ENCODE measurements at regions not wholly inside any gene's neighbourhood (a gene's known extent, or its start where the extent isn't known, plus 50 kb on each side); places are given as distances from the start of the nearest gene placed in this dataset.

DNA sequence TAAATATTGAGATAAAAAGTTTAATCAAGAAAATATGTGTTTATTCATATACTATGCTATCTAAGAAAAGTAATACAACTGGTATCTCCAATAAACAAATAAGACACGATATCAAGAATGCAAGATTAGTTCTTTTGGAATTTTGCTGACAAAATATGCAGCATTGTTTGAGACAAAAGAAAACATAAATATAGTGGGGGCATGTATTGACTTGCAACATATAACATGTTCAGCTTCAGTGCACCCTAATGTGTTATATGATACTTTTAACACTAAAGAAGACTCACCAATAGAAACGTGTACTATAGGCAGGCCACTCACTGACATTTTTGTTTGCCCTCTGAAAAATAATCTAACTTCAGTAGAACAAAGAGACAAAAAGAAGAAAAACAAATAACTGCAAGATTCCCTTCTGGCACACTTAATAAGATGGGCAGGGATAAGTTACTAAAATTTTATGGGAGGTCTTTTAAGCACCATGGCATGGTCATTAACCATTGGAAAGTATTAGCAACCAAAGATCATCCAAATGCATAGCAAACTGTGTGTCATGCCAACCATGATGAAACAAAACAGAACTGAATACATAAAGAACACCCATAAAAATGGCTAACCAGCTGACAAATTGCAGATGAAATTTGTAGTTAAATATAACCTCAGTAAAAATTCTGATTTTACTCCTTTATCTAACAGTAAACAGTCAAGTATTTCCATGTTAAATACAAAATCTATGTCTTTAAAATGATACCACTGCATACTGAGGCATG, 447.9 kb upstream of the FAM241A start:
- Mint-ChIP-seq H3K4me1 (no peaks in the 10 kb centered on the region), H3K9me3 (ENCODE audit: low read depth) (no peaks in the 10 kb centered on the region), H3K27me3 (no peaks in the 10 kb centered on the region), H3K36me3 (no peaks in the 10 kb centered on the region), H3K4me3 (no peak overlapping the region), H3K27ac (no peak overlapping the region)
- CTCF ChIA-PET, result no interaction called here
- ATAC-seq (no peak), DNase-seq (no peak)

DNA sequence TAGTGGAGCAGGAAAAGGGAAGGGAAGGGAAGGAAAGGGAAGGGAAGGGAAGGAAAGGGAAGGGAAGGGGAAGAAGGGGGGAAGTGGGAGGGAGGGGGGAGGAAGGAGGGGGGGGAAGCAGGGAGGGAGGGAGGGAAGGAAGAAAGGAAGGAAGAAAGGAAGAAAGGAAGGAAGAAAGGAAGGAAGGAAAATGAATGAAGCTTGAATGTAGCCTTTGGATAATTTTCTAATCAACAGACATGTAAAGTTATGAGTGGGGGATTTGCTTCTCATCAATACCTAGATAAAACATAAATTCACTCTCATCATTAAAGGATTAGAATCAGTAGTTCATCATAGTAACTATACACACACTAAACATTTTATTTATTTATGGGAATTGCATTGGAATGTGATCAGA, 446.9 kb upstream of the FAM241A start:
- Mint-ChIP-seq H3K36me3 (no peaks in the 10 kb centered on the region), H3K27ac (no peak overlapping the region), H3K4me1 (no peaks in the 10 kb centered on the region), H3K9me3 (ENCODE audit: low read depth) (no peaks in the 10 kb centered on the region), H3K4me3 (no peak overlapping the region), H3K27me3 (no peaks in the 10 kb centered on the region)
- CTCF ChIA-PET, result no interaction called here
- DNase-seq, result no peak
- ATAC-seq, result no peak

DNA sequence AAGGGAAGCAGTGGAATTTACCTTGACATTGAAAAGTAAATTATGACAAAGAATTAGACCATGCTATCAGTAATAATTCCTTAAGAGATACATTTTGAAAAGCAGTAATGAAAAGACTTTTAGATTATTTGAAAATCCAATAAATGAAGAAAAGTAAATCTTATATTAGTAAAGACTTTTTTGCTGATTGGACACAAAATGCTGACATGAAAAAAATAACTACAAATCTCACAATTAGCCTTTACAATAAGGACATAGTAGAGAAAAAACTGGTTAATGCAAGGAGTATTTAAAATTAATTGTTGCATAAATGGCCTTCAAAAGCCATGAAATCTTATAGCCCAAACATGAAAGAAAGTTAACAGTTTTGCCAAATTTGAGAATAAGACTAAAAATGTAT, 446.1 kb upstream of the FAM241A start:
- Mint-ChIP-seq H3K4me1 (no peaks in the 10 kb centered on the region), H3K27ac (no peak overlapping the region), H3K27me3 (no peaks in the 10 kb centered on the region), H3K36me3 (no peaks in the 10 kb centered on the region), H3K9me3 (ENCODE audit: low read depth) (no peaks in the 10 kb centered on the region), H3K4me3 (no peak overlapping the region)
- CTCF ChIA-PET, result no interaction called here
- no peak for DNase-seq
- no peak for ATAC-seq

DNA sequence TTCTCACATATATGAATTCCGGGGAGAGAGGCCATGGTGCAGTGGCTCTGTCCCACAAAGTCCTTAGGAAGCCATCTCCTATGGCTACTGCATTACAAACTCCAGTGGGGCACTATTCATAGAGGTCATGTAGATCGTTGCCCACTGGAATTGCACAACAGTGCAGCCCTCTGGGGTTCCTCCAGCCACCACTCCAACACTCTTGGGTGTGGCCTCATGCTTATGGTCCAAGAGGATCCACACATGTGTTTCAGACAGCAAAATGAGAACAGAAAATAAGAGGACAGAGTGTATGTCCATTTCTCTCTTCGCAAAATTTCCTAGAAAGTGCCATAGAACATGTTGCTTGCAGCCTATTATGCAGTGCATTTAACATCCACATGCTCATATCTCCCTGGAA, 444.2 kb upstream of the FAM241A start:
- no peaks in the 10 kb centered on the region for H3K27me3 Mint-ChIP-seq
- H3K27ac Mint-ChIP-seq, result no peak overlapping the region
- ATAC-seq, result no peak
- CTCF ChIA-PET, result no interaction called here
- no peak for DNase-seq
- no peaks in the 10 kb centered on the region for H3K4me1 Mint-ChIP-seq
- no peaks in the 10 kb centered on the region for H3K36me3 Mint-ChIP-seq
- H3K4me3 Mint-ChIP-seq, result no peak overlapping the region
- no peaks in the 10 kb centered on the region for H3K9me3 Mint-ChIP-seq (ENCODE audit: low read depth)

DNA sequence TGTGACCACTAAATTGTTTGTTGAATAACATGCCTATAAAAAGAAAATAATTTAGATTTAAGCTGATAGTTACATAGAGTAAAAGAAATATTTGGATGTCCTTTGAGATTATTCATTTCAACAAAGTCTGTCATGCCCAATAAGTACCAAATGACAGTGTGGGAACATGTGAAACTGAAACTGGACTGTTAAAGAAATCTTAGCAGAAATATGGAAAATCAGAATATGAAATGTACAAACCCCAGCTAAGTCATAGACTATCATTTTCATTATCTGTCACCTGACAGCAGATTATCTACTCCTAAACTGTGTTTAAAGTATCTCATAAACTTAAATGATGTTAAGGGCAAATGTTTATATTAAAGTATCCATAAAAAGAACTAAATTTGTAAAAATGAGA, 437.8 kb upstream of the FAM241A start:
- H3K4me1 Mint-ChIP-seq, result no peaks in the 10 kb centered on the region
- CTCF ChIA-PET, result no interaction called here
- no peak overlapping the region for H3K27ac Mint-ChIP-seq
- DNase-seq, result no peak
- no peak overlapping the region for H3K4me3 Mint-ChIP-seq
- ATAC-seq, result no peak
- H3K9me3 Mint-ChIP-seq (ENCODE audit: low read depth), result no peaks in the 10 kb centered on the region
- H3K27me3 Mint-ChIP-seq, result no peaks in the 10 kb centered on the region
- H3K36me3 Mint-ChIP-seq, result no peaks in the 10 kb centered on the region

DNA sequence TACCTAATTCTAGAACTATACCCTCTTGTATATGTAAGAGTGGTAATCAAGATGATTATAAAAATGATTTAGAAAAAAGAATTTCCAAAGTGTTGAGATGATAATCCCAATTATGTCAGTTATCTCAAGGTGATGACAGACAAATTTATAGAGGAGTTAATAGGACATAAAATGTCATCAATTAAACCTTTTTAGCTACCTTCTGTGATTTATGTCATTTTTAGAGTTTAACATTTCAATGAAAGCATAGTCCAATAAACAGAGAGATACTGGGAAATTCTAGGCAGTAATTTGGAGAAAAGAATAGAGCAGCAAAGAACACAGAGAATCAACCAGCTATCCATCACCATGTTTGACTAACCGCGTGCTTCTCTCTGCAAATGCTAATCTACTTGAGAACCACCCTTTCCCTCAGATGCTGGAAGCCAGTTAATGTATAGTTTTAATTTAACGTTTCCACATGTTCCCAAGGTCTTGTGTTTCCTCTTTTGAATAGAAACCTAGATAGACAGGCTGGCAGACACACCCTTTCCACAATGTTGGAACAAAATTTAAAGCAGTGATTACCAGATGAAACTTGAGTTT, 433.1 kb upstream of the FAM241A start:
- Mint-ChIP-seq H3K27ac (no peak overlapping the region), H3K27me3 (no peaks in the 10 kb centered on the region), H3K36me3 (no peaks in the 10 kb centered on the region), H3K9me3 (ENCODE audit: low read depth) (no peaks in the 10 kb centered on the region), H3K4me3 (no peak overlapping the region), H3K4me1 (no peaks in the 10 kb centered on the region)
- ATAC-seq, result no peak
- CTCF ChIA-PET, result no interaction called here
- no peak for DNase-seq

DNA sequence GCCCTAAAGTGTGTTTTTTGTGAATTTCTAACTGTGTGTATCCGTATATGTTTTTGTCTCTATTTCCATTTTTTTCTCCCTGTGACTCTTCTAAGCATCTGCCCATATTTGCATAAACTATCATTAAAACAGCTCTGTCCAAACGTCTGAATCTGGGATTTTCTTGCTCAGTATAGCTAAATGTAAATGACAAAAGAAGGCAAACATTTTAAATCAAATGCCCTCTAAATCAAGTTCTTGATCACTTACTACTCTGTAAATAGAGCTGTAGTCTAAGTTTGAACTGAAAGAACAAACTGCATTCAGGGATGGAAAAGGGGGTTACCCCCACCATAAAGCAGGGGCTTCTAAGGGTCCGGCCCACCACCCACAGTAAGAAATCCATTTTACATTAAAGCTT, 432.0 kb upstream of the FAM241A start:
- CTCF ChIA-PET, result no interaction called here
- Mint-ChIP-seq H3K36me3 (no peaks in the 10 kb centered on the region), H3K9me3 (ENCODE audit: low read depth) (no peaks in the 10 kb centered on the region), H3K27me3 (no peaks in the 10 kb centered on the region), H3K4me3 (no peak overlapping the region), H3K27ac (no peak overlapping the region), H3K4me1 (no peaks in the 10 kb centered on the region)
- DNase-seq (no peak), ATAC-seq (no peak)

DNA sequence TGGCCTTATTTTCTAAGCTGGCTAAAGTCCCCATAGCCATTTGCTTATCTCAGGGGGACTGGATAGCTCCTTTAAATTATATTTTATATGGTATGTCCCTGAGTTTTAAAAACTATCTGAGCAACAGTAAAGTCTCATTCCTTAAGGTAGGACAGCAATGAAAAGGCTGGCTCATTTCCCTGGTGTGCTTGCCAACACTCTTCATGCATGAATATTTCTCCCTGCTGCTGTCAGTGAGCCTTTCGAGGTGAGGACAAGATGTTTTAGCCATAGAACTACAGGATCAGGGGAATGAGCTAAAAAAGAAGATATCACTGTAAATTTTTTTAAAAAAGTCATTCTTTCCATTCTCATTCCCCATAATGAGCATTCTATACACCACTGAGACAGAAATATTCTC, 427.3 kb upstream of the FAM241A start:
- Mint-ChIP-seq H3K4me3 (no peak overlapping the region), H3K27ac (no peak overlapping the region), H3K27me3 (no peaks in the 10 kb centered on the region), H3K4me1 (no peaks in the 10 kb centered on the region), H3K9me3 (ENCODE audit: low read depth) (no peaks in the 10 kb centered on the region), H3K36me3 (no peaks in the 10 kb centered on the region)
- DNase-seq, result no peak
- no peak for ATAC-seq
- CTCF ChIA-PET, result no interaction called here

DNA sequence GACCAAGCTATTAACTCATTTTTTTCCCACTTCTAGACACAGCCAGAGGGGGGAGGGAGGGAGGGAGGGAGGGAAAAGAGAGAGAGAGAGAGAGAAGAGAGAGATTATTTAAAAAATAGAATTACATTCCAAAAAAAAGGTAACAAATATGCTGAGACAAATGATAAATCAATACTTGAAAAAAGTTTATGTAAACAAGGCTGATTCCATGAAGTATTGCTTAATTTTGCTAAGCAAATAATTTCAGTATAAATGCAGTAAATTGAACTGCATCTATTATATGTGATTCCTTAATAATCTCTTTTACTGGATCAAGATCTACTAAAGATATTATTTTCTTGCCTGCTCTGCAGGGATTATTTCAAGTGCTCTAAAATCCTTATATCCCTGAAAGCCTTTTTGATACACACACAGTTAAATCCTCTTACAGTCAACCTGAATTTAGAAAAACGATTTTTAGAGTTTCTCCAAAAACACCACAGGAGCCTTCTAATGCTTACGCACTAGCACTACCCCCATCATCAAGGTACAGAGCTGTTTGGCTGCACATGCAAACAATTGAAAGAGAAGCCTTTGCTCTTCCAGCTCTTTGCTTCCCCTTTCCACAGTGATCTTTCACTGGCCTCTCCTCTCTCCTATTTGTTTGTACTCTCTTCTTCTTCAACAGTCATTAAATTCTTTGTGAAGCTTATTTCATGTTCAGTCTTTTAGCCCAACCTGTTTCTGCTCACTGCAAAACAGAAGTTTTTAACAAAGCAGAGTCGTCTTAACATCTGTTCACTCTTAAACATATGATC, 426.3 kb upstream of the FAM241A start:
- H3K27ac Mint-ChIP-seq, result no peak overlapping the region
- no peaks in the 10 kb centered on the region for H3K9me3 Mint-ChIP-seq (ENCODE audit: low read depth)
- CTCF ChIA-PET, result no interaction called here
- no peaks in the 10 kb centered on the region for H3K4me1 Mint-ChIP-seq
- H3K27me3 Mint-ChIP-seq, result no peaks in the 10 kb centered on the region
- DNase-seq, result no peak
- no peak for ATAC-seq
- no peak overlapping the region for H3K4me3 Mint-ChIP-seq
- H3K36me3 Mint-ChIP-seq, result no peaks in the 10 kb centered on the region

DNA sequence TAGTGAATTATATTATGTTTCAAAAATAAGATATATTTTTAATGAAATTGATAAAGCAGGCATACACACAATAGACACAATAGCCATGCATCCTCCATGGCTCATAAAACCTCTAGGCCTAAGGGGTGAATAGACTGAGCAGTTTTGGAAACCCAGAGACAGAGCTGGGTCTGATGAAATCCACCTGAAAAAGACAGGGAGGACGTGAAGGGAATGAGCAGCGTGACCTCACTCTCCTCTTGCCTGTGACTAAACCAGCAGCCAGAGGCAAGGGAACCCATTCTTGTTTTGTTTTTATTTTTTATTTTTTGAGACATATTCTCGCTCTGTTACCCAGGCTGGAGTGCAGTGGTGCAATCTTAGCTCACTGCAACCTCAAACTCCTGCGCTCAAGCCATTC, 424.4 kb upstream of the FAM241A start:
- H3K4me1 Mint-ChIP-seq, result no peaks in the 10 kb centered on the region
- CTCF ChIA-PET, result no interaction called here
- H3K9me3 Mint-ChIP-seq (ENCODE audit: low read depth), result no peaks in the 10 kb centered on the region
- H3K4me3 Mint-ChIP-seq, result no peak overlapping the region
- no peak for ATAC-seq
- no peaks in the 10 kb centered on the region for H3K27me3 Mint-ChIP-seq
- no peak overlapping the region for H3K27ac Mint-ChIP-seq
- no peaks in the 10 kb centered on the region for H3K36me3 Mint-ChIP-seq
- DNase-seq, result no peak

DNA sequence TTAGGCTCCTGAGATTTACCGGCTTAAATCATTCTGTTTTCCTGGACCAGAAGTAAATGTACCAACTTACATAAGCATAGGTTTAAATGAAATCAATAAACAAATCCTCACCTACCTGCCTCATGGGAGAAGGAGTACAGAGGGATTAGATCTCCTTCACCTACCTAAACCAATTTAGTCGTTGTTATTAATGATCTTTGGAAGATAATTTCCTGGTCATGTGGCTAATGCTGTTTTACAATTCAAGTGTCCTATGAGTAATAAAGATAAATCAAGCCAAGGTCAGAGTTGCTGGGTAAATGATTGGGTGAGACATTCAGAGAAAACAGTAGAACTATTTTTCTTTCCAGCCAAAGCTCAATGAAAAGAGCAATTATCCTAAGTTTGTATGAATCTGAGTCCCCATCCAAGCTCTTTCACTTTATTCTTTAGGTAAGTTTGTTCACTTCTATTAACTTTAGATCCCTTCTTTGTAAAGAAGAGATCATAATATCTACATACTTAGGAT, 423.0 kb upstream of the FAM241A start:
- ATAC-seq, result no peak
- H3K4me3 Mint-ChIP-seq, result no peak overlapping the region
- CTCF ChIA-PET, result no interaction called here
- DNase-seq, result no peak
- H3K4me1 Mint-ChIP-seq, result no peaks in the 10 kb centered on the region
- H3K27ac Mint-ChIP-seq, result no peak overlapping the region
- no peaks in the 10 kb centered on the region for H3K36me3 Mint-ChIP-seq
- H3K27me3 Mint-ChIP-seq, result no peaks in the 10 kb centered on the region
- H3K9me3 Mint-ChIP-seq (ENCODE audit: low read depth), result no peaks in the 10 kb centered on the region

DNA sequence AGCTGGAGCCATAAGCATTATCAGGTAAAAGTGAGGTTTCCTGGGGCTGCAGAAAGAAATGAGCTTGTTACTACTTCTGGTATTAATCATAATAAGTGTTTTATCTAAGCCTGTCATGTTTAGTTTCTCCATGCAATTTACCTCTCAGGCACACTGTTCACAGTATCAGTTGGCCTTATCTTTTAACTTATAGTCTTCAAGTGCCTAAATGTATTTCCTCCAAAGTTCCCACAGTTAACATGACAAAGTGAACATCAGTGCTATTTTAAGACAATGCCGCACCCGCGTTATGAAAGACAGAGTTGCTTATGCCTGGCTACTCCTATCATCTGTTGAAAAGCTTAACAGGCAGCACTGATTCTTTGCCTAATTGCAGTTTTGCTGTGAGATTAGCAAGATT, 408.7 kb upstream of the FAM241A start:
- H3K27me3 Mint-ChIP-seq, result no peaks in the 10 kb centered on the region
- peaks cover 3% of the 10 kb centered on the region for H3K9me3 Mint-ChIP-seq (ENCODE audit: low read depth)
- no peaks in the 10 kb centered on the region for H3K36me3 Mint-ChIP-seq
- no peaks in the 10 kb centered on the region for H3K4me1 Mint-ChIP-seq
- no peak overlapping the region for H3K27ac Mint-ChIP-seq
- DNase-seq (no peak), ATAC-seq (no peak)
- H3K4me3 Mint-ChIP-seq, result no peak overlapping the region
- CTCF ChIA-PET, result no interaction called here

DNA sequence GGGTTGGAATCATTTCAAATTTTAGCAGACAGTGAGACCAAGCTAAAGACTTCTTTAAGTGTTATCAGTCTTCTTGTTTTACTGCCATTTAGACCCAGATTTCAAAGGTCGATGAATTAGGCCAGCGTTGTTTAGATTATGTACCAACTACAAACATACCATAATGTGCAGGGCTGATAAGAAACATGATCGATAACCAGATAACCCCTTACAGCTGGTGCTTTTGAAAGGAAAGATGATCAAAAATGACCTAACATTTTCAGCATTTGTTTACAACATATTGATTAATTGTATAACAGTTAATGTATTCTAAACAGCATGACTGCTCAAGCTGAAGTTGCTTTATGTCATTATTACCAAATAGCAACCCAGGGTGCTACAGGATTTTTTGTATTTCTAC, 400.4 kb upstream of the FAM241A start:
- Mint-ChIP-seq H3K36me3 (no peaks in the 10 kb centered on the region), H3K9me3 (ENCODE audit: low read depth) (no peaks in the 10 kb centered on the region), H3K4me1 (no peaks in the 10 kb centered on the region), H3K4me3 (no peak overlapping the region), H3K27me3 (no peaks in the 10 kb centered on the region), H3K27ac (no peak overlapping the region)
- CTCF ChIA-PET, result no interaction called here
- no peak for ATAC-seq
- DNase-seq, result no peak

DNA sequence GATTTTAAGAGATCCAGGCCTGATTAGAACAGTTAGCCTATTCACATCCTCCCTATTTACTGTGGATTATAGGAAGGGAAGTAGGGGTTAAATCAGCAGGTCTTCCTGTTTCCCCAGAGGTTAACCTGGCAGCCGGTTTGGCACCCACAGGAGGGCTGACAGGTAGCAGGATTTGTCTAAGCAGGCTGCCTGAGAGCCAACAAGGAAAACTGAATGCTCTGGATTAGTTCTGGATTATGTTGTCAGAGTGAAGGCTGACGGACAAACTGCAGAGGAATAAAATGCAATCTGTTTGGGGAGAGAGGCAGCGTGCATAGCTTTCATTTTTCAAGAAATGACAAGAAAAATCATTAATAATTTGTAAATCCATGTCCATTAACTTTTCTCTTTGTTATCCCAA, 397.1 kb upstream of the FAM241A start:
- Mint-ChIP-seq H3K27ac (no peak overlapping the region), H3K27me3 (no peaks in the 10 kb centered on the region), H3K9me3 (ENCODE audit: low read depth) (no peaks in the 10 kb centered on the region), H3K4me3 (no peak overlapping the region), H3K4me1 (no peaks in the 10 kb centered on the region), H3K36me3 (no peaks in the 10 kb centered on the region)
- DNase-seq (no peak), ATAC-seq (no peak)
- CTCF ChIA-PET, result no interaction called here

Data from activated CD8-positive, alpha-beta memory T cell treated with anti-CD3 and anti-CD28 coated beads, Interleukin-2, amount 10 ng/mL, durations not matched to agents 7 days and 5 days (primary cell).